ENCODE measurements at regions not wholly inside any gene's neighbourhood (a gene's known extent, or its start where the extent isn't known, plus 50 kb on each side); places are given as distances from the start of the nearest gene placed in this dataset.

DNA sequence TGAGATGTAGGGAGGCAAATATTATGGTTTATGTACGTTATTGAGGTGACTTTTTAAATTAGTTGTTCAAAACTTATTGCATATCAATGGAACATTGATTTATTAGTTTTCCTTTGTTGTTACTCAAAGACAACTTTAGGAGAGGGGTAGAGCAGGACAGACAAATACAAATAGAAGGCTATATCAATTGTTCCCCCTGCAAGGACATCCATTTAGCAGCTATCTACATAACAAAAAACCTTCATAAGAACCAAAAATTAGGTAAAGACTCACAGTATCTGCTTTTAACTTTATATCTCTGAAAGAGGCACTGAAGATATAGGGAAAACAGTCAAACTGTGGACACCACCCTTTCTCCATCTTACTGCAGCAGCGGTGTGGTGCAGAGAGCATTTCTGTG, 958.8 kb downstream of the DIPK2A start:
- TF ChIP-seq, protein P1, sequence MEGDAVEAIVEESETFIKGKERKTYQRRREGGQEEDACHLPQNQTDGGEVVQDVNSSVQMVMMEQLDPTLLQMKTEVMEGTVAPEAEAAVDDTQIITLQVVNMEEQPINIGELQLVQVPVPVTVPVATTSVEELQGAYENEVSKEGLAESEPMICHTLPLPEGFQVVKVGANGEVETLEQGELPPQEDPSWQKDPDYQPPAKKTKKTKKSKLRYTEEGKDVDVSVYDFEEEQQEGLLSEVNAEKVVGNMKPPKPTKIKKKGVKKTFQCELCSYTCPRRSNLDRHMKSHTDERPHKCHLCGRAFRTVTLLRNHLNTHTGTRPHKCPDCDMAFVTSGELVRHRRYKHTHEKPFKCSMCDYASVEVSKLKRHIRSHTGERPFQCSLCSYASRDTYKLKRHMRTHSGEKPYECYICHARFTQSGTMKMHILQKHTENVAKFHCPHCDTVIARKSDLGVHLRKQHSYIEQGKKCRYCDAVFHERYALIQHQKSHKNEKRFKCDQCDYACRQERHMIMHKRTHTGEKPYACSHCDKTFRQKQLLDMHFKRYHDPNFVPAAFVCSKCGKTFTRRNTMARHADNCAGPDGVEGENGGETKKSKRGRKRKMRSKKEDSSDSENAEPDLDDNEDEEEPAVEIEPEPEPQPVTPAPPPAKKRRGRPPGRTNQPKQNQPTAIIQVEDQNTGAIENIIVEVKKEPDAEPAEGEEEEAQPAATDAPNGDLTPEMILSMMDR (IDR thresholded peaks at IDR 0.05; ENCODE audit: insufficient read depth, low read depth, low read length): no peak
- TF ChIP-seq EZH2 (IDR thresholded peaks at IDR 0.05; ENCODE audit: insufficient read depth, low read length): no peak

All from astrocyte (in vitro differentiated cells and primary cell).